SK-N-MC (cell line): ENCODE measurements at regions not wholly inside any gene's neighbourhood (a gene's known extent, or its start where the extent isn't known, plus 50 kb on each side); places are given as distances from the start of the nearest gene placed in this dataset.

Experiments
- DNase-seq: peaks from one replicate; pipeline ENCODE4 v3.0.0-alpha.2; 2011; ENCODE audit warnings: low read depth, low spot score
- H3K27ac ChIP-seq: fragments of 200-600 bp; sonication (generic); 2 replicates; pipeline ENCODE4 v1.5.1; 2016; ENCODE audit warnings: mixed run types
- H3K36me3 ChIP-seq: fragments of 200-600 bp; sonication (generic); 2 replicates; pipeline ENCODE4 v1.6.1; 2017; ENCODE audit warnings: antibody characterized with exemption, low read length, mixed read lengths; ENCODE audit not compliant: insufficient read depth
- H3K4me3 ChIP-seq: fragments of 200-600 bp; sonication (generic); 2 replicates; pipeline ENCODE4 v1.5.1; 2016
- H3K9ac ChIP-seq: fragments of 200-600 bp; sonication (generic); 2 replicates; pipeline ENCODE4 v1.8.0; 2017; ENCODE audit warnings: mixed run types, mixed read lengths; ENCODE audit not compliant: insufficient read length
- H3K9me3 ChIP-seq: fragments of 200-600 bp; sonication (generic); 2 replicates; pipeline ENCODE4 v1.6.1; 2017; ENCODE audit warnings: low read depth, mild to moderate bottlenecking, antibody characterized with exemption, low read length, moderate library complexity, mixed read lengths
- EZH2 ChIP-seq: fragments of 200-600 bp; sonication (generic); IDR thresholded peaks from one replicate; pipeline ENCODE4 v1.6.1; 2017; ENCODE audit warnings: antibody characterized with exemption
- FOXP2 ChIP-seq: optimal IDR thresholded peaks from 2 replicates; pipeline ENCODE3; 2011; ENCODE audit warnings: mild to moderate bottlenecking, moderate library complexity; ENCODE audit not compliant: insufficient read depth; ENCODE audit errors: extremely low read length, control extremely low read depth
- POLR2AphosphoS5 ChIP-seq: IDR thresholded peaks from 2 replicates; pipeline ENCODE4 v1.6.1; 2012; ENCODE audit warnings: mild to moderate bottlenecking, low read depth, low read length, borderline replicate concordance

DNA sequence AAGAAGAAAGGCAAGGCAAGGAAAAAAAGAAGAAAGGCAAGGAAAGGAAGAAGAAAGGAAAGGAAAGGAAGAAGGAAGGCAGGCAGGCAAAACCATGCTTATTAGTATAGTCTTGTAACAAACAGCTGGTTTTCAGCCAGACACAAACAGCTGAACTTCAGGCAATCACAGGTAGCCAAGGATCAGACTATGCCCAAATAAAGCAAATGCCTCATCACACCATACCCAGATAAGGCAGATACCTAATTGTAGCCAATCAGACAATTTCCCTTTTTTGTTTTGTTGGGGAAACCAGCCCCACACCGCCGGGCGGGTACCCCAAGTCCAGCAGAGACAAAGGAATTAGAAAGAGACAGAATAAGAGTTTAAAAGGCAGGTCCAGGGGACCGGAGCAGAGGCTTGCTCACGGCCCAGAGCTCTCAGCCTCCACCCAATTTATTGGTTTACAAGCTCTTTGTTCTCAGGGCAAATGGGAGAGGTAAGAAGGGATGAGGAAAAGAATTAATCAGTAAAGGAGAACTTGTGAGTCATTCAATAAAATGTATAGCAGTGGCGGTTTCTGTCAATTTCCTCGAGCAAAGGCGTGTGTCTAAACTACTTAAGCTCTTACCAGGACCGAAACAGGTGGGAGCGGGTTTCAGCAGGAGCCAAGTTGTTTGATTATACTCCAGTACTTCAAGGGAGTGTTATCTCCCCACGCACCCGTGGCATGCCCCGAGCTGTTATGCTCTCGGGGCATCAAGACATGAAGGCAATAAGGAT is 886.8 kb downstream of the KCNT2 start:
- H3K36me3 ChIP-seq = no peaks in the 10 kb centered on the region
- no peak for TF ChIP-seq EZH2
- TF ChIP-seq FOXP2 = no peak
- no peak for TF ChIP-seq POLR2AphosphoS5
- no peak overlapping the region for H3K9ac ChIP-seq
- no peaks in the 10 kb centered on the region for H3K9me3 ChIP-seq
- no peak overlapping the region for H3K27ac ChIP-seq
- no peak overlapping the region for H3K4me3 ChIP-seq
- no peak for DNase-seq

DNA sequence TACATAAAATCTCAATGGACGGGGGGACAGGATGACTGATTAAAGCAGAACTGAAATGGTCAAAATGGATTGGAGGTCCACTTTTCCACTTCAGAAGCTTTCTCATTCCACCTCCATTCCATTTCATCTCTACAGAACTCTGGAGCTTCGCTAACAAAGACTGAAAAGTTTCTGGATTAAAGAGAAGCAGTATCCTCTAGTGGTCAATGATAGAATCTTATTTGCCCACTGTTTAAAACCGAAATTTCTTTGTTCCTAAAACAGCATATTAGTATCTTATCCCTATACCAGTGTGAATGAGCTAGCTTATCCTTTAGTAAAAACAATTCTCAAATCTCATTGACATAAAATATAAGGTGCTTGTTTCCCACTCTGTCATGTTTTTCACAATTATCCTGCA is 890.6 kb downstream of the KCNT2 start:
- Histone ChIP-seq H3K9ac (no peak overlapping the region), H3K36me3 (no peaks in the 10 kb centered on the region), H3K9me3 (no peaks in the 10 kb centered on the region), H3K4me3 (no peak overlapping the region), H3K27ac (no peak overlapping the region)
- TF ChIP-seq EZH2 = no peak
- no peak for TF ChIP-seq FOXP2
- TF ChIP-seq POLR2AphosphoS5 = no peak
- DNase-seq = no peak

DNA sequence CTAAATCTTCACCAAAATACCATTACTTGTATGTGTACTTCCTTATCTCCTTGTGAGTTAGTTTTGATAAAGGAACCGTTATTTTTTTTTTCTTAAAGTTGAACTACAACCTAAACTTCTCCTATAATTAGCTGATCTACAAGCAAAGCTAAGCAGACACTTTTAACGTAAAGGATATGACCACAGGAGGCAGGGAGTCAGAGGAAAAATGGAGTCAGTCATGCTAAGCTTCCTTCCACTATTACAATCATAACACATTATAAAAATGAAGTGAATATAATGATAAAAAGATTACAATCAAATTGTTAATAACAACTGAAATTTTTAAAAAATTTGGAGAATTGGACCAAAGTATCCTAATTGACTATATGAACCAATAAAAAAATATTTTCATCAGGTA is 892.6 kb downstream of the KCNT2 start:
- TF ChIP-seq POLR2AphosphoS5 = no peak
- no peak for TF ChIP-seq FOXP2
- TF ChIP-seq EZH2 = no peak
- H3K4me3 ChIP-seq = no peak overlapping the region

DNA sequence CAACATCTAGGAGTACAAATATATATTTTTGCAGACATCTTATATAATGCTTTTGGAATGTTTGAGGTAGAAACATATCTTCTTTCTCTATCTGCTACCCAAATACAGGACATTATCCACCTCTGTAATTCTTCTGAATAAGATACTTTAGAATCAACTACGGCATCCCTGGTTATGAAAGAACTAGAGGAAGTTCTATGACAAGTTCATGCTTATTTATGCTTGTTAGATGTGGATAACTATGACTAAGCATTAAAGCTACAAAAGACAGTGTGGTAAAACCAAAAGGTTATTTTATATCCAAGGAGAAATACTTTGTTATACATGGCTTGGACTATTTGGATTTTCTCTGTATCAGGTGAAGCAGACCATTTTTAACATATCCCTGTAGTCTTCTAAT is 894.0 kb downstream of the KCNT2 start:
- Histone ChIP-seq H3K9ac (no peak overlapping the region), H3K4me3 (no peak overlapping the region), H3K36me3 (no peaks in the 10 kb centered on the region), H3K9me3 (no peaks in the 10 kb centered on the region), H3K27ac (no peak overlapping the region)
- TF ChIP-seq FOXP2 (no peak), EZH2 (no peak), POLR2AphosphoS5 (no peak)
- no peak for DNase-seq

More for the DNA sequence above, 892.6 kb downstream of the KCNT2 start:
- Histone ChIP-seq H3K9ac (no peak overlapping the region), H3K9me3 (no peaks in the 10 kb centered on the region), H3K27ac (no peak overlapping the region), H3K36me3 (no peaks in the 10 kb centered on the region)
- no peak for DNase-seq

DNA sequence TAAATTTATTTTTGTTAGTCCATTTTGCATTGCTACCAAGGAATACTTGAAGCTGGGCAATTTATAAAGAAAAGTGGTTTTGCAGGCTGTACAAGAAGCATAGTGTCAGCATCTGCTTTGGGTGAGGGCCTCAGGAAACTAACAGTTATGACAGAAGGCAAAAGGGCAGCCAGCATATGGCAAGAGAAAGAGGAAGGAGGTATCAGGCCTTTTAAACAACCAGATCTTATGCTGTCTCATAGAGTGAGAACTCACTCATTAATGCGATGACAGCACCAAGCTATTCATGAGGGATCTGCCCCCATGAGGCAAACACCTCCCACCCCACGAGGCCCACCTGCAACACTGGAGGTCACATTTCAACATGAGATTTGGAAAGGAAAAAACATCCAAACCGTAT is 898.4 kb downstream of the KCNT2 start:
- Histone ChIP-seq H3K9ac (no peak overlapping the region), H3K27ac (no peak overlapping the region), H3K36me3 (no peaks in the 10 kb centered on the region), H3K4me3 (no peak overlapping the region), H3K9me3 (no peaks in the 10 kb centered on the region)
- TF ChIP-seq FOXP2 (no peak), POLR2AphosphoS5 (no peak), EZH2 (no peak)
- DNase-seq = no peak

DNA sequence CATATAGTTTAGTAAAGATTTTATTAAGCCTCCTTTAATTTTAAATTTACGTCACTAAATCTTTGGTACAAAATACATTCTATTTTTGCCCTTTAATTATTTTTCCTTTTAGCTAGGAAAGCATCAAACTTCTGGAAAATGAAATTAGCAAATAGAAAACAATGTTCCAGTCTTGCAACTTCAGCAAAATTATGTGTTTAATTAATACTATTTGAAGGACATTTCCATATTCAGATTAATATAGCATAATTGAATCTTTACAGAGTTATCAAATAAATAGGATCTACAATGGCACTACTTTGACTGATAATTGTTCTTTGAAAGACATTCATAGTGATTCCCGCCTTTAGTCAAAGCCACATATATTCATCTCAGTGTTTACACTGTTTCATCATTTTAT is 904.2 kb downstream of the KCNT2 start:
- Histone ChIP-seq H3K9ac (no peak overlapping the region), H3K36me3 (no peaks in the 10 kb centered on the region), H3K9me3 (no peaks in the 10 kb centered on the region), H3K27ac (no peak overlapping the region), H3K4me3 (no peak overlapping the region)
- TF ChIP-seq EZH2 = no peak
- TF ChIP-seq FOXP2 = no peak
- no peak for TF ChIP-seq POLR2AphosphoS5
- no peak for DNase-seq

DNA sequence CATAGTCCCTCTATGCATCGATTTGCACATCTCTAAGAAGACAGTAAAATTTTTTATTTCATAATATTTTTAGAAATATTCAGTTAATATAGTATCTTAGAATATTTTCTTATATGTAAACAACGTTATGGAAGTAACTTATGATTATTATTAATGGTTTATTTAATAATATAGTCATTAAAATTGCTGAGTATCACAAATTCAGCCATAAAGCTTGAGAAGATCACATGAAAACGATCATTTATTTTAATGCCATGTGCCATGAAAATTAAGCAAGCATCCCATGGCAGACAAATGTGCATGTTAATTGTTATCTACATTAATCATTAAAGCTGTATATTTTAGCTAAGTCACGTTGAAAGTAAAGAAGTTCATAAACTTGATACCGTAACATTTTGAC is 907.1 kb downstream of the KCNT2 start:
- Histone ChIP-seq H3K4me3 (no peak overlapping the region), H3K9me3 (no peaks in the 10 kb centered on the region), H3K27ac (no peak overlapping the region), H3K9ac (no peak overlapping the region), H3K36me3 (no peaks in the 10 kb centered on the region)
- no peak for TF ChIP-seq FOXP2
- TF ChIP-seq POLR2AphosphoS5 = no peak
- no peak for TF ChIP-seq EZH2
- no peak for DNase-seq

DNA sequence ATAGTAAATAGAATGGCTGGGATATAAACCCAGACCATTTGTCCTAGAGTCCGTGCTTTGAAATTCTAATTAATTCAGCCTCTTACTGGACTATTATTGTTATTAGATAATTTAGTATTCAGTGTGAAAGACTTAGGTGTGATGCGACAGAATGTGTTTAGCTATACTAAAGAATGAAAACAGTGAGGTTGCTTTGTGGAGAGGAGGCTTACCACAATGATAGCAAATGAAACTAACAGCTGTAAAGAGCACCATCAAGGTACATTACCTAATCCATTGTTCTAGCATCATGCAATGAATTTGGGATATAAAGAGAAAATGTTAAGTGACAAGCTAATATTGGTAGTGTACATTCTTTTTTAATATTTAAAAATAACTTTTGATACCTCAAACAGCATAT is 911.1 kb downstream of the KCNT2 start:
- no peak for DNase-seq
- Histone ChIP-seq H3K4me3 (no peak overlapping the region), H3K36me3 (no peaks in the 10 kb centered on the region), H3K9ac (no peak overlapping the region), H3K27ac (no peak overlapping the region), H3K9me3 (no peaks in the 10 kb centered on the region)
- TF ChIP-seq EZH2 = no peak
- TF ChIP-seq POLR2AphosphoS5 = no peak
- TF ChIP-seq FOXP2 = no peak

DNA sequence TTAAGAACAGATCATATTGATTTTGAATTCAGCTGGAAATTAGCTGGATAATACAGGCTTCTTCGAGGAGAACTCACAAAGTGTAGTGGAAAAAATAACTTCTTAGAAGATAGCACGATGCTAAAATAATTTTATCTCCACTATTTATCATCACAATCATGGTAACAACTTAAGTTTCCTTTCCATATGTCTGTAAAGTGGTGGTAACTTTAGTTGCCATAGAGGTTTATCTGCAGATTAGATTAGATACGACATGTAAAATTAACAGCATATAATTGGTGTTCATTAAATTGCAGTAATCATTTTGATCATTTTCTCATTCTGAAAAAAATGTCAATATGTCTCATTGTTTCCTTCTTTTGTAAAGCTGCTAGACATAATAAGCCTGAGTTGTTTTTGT is 921.5 kb downstream of the KCNT2 start:
- no peak overlapping the region for H3K9ac ChIP-seq

More for the DNA sequence above, 921.5 kb downstream of the KCNT2 start:
- TF ChIP-seq FOXP2 = no peak
- no peak for TF ChIP-seq EZH2
- Histone ChIP-seq H3K27ac (no peak overlapping the region), H3K36me3 (no peaks in the 10 kb centered on the region), H3K9me3 (no peaks in the 10 kb centered on the region), H3K4me3 (no peak overlapping the region)
- no peak for DNase-seq
